GM18909 (cell line): ENCODE measurements at regions not wholly inside any gene's neighbourhood (a gene's known extent, or its start where the extent isn't known, plus 50 kb on each side); places are given as distances from the start of the nearest gene placed in this dataset.
"Not testable (repeated sequence)": the region's sequence is repeated elsewhere in the genome, so short reads cannot be mapped to it uniquely, and the experiment has no call there.

Experiments
- ATAC-seq: cut with Tn5 transposase; IDR thresholded peaks from one replicate; pipeline ENCODE4 v1.9.1; 2021; ENCODE audit warnings: mild to moderate bottlenecking; ENCODE audit not compliant: unreplicated experiment, poor library complexity

GRCh38 chr12:91706466-91706865 is 439.2 kb downstream of the BTG1 start:
- no peak for ATAC-seq

GRCh38 chr12:91704446-91704845 is 441.2 kb downstream of the BTG1 start:
- no peak for ATAC-seq

DNA sequence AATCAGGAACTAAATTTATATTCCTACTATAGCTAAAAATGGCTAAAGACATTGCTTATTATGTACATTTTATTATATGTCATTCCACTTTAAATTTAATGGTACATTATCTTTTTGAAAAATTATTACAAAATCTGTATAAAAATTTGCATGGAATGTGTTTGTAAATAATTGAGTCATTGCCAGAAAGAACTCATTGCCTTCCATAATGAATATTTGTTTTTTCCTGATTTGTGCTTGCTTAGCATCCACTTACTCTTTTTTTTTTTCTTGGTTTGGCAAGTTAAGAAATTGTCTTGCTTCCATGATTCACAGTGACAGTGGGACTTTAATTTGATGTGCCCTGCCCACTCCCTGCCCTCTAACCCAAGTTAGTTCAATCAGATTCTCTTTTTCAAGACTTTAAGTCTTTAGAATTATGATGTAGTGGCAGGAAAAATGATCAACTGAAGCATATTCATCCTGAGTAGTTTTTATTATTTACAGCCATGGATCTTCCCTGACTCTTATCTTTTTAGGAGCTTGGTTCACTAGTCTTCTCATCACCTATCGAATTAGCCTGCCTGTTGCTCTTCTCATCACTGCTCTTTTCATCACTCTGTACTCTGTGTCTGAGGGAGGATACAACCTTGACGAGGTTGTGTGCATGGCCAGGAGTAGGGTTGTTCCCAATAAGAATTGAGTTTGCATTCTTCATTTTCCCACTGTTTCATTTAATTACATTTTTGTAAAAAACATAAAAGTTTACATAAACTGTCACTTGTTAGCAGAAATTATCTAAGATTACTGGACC is 442.0 kb downstream of the BTG1 start:
- no peak for ATAC-seq

DNA sequence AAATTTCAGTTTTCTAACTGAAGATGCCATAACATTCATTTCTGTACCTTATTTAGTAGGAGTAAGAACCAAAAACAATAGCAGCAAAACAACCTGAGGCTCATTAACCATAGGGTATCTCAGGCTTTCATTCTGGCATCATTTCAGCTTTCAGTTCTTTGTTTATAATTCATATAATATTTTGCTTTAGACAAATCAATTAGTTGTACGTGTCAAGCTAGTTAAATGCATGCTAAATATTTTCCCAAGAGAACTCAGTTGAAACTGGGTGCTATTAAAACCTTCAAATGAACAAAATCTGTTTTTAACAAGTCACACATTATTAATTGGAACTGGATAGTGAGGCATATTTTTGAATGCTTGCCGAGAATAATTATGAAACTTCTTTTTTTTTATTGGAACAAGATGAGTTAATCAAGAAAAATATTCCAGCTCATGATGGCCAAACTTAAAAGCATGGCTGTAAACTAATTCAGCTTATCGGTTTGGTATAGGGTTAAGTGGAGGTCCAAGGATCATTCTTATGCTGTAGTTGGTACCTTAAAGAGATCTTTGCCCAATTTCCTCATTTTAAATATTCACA is 442.7 kb downstream of the BTG1 start:
- no peak for ATAC-seq

DNA sequence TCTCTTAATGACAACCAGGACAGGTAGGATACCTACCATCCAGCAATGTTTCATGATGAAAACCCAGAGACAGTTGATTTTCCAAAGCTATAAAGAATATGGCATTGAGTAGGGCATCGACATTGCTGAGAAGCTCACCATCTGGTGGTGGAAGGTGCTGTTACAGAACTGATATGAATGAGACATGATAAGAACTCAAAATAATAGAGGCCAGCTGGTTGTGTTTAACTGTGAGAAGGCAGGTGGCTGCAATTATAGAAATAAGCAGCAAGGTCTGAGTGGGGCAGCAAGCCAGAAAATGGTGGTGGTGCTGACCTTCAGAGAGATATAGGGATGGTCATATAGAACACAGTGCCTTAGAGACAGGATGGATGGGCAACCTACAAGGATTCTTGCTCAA is 449.7 kb downstream of the BTG1 start:
- no peak for ATAC-seq

DNA sequence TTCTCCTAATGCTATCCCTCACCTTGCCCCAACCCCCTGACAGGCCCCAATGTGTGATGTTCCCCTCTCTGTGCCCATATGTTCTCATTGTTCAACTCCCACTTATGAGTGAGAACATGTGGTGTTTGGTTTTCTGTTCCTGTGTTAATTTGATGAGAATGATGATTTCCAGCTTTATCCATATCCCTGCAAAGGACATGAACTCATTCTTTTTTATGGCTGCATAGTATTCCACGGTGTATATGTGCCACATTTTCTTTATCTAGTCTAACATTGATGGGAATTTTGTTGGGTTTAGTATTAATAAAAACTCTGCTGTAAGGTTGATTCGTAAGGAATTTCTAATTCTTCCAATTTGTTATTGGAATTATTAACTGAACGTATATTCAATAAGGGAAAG is 450.2 kb downstream of the BTG1 start:
- not testable (repeated sequence) for ATAC-seq

- ATAC-seq, result no peak
These were observed 455.1 kb downstream of the BTG1 start for GRCh38 chr12:91690531-91690930.

DNA sequence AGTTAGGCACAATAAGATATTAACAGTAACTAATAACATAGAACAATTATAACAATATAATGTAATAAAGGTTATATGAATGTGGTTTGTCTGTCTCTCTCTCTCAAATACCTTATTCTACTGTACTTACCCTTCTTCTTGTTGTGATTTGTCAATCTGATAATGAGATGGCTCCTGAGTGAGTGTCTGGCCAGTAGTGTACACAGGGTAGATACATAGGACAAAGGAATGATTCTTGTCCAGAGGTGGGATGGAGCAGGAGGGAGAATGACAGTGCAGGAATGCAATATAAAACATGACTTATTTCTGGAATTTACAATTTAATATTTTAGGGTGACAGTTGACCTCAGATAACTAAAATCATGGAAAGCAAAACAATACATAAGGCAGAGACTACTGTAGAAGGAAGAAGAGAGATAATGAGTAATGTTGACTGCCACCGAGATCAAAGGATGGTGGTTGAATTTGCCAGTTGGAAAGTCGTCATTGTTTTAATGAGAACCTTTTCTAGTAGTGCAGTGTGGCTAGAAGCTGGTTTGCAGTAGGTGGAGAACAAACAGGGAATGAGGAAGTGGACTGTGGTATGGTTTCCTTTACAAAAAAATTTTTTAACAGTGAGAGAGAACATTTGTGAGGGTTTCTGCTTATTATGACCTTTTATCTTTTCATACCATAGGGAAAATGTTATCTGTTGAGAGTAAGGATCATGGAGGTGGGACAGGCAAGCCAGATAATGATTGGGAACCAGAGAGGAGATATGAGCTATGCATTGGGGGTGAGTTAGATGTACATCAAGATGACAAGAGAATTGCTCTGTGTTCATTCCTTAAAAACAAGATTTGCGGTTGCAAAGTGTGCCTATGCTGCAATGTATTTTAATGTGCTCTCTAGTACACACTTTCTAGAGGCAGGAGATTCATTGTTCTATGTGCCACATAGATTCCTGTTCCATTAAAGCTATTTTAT is 458.3 kb downstream of the BTG1 start:
- no peak for ATAC-seq

GRCh38 chr12:91685917-91686316 is 459.7 kb downstream of the BTG1 start:
- ATAC-seq, result no peak

DNA sequence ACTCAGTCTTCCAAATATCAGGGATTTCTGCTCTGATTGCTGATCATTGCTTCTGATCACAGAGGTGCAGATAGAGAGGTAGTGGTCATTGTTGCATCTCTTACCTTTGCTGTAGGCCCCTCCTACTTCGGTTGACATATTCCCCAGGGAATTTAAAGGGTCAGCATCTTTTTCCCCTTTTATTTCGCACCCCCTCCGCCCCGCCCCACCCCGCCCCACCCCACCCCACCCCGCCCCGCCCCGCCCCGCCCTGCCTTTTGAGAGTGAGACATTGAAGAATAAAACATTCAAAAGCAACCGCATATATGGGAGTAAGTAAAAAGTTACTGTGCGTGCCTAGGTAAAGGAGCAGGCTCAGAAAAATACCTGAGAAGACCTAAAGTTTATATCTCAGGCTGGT is 463.9 kb downstream of the BTG1 start:
- ATAC-seq, result no peak

GRCh38 chr12:91680864-91681263 is 464.8 kb downstream of the BTG1 start:
- ATAC-seq, result no peak

GRCh38 chr12:91677556-91677955 is 468.1 kb downstream of the BTG1 start:
- no peak for ATAC-seq

DNA sequence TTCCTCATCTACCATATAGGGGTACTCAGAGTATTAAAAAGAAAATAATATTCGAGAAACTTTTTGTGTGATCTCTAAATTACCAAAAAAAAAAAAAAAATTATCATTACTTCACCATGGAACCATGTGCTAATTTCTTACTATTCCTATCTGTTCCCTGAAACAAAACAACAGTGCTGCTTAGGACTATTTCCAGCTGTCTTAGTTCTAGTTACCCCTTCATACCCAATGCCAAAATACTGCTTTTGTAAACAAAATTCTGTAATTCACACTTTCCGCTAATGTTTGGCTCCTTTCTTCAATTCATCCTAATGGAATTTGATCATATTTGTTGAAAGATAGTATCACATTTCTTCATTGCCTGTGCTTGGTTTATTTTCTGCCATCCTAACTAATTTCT is 470.2 kb downstream of the BTG1 start:
- no peak for ATAC-seq

DNA sequence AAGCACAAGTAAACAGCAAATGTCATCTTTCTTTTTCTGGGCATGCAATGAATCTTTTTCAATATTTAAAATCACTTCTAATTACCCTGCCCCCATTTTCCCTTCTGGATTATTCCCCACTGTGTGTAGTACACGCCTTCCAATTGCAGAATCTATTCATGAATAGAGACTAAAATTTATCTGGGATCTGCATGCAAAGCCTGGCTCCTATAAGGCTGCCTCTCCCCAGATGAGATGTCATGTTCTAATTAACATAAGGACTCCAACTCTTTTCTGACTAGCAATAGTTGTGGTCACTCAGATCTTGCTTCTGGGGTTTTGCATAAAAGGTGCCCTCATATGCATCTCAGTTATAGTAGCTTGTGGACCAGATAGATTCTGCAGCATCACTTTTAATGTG is 473.5 kb downstream of the BTG1 start:
- ATAC-seq, result no peak

DNA sequence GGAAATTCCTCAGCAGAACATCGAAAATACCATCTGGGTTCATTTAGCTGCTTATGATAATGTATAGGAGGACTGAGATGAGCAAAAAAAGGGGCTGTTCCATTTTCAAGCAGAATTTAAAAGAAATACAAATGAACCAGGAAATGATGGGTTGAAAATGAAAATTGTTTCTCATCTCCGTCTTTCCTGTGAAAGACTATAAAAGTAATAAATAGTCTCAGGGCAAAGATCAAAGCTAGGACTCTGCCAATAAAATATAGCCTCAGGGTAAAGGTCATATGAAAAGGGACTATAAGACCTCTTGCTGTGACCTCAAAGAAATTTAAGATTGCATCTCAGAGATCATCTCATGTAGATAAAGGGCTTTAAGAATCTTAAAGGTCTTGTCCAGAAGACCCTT is 478.0 kb downstream of the BTG1 start:
- no peak for ATAC-seq

GRCh38 chr12:91663744-91664143 is 481.1 kb upstream of the DCN start:
- ATAC-seq, result no peak

- no peak for ATAC-seq
These were observed 480.7 kb upstream of the DCN start for GRCh38 chr12:91663310-91663709.

DNA sequence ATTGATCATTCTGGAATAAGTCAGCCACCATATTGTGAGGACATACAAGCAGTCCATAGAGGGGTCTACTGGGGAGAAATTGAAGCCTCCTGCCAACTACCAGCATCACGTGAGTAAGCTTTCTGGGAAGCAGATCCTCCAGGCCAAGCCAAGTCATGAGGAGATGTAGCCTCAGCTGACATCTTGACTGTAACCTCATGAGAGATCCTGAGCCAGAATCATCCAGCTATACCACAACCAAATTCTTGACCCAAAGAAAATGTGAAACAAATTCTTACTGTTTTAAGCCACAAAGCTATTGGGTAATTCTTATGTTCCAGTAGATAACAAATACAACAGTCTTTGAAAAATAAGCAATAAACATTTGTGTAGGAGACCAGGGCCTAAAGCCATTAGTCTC is 479.4 kb upstream of the DCN start:
- ATAC-seq, result no peak

DNA sequence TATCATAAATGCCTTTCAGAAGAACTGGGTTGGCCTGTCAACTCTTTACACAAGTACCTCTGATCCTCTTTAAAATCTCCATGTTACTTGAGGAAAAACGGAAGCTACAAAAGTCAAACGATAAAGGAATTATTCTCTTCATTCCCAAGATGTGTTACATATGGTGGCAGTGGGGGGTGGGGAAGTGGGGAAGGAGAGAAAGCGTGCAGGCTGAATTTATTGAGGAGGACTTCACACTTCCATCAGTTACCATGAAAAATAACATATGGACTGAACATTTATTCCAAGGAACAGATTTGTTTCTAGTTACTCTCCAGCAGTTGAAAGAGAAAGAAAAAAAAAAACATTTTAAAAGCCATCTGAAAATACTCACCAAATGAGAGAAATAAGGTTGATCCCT is 474.4 kb upstream of the DCN start:
- ATAC-seq, result no peak

DNA sequence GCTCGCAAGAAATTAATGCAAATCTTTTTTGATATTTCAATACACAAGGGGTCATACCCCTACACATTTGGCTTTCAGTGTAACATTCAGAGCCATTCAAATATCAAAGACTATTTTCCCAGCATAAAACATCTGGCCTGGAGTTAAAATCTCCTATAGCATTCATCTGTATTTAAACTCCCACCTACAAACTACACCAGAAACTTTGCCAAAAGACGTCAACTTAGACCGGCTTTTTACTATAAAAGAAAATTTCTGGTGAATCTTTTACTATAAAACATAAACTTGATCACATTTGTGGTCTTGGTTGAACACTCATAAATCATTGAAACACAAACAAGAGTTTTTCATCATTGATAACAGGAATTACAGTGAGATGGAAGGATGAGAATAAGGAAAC is 473.3 kb upstream of the DCN start:
- ATAC-seq, result no peak

DNA sequence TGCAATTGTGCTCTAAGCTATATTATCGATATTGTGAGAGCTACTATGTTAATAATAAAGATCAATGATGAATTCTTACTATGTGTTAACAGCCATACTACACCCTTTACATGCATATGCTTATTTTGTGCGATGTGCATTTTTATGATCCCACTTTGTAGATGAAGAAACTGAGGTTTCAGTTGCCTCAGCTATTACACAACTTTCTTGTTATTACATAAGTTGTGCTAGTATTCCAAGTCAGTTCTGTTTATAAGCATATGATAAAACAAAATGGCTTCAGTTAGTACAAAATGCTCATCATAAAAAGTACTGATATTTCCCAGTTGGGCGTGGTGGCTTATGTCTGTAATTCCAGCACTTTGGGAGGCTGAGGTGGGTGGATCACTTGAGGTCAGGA is 471.5 kb upstream of the DCN start:
- ATAC-seq, result no peak
